H9 (cell line): ENCODE measurements at regions not wholly inside any gene's neighbourhood (a gene's known extent, or its start where the extent isn't known, plus 50 kb on each side); places are given as distances from the start of the nearest gene placed in this dataset.

Experiments used
- DNase-seq: peaks from one replicate; pipeline ENCODE4 v3.0.0-alpha.2; 2017
- H2AFZ ChIP-seq: one replicate; pipeline ENCODE4 v1.6.1; 2013; ENCODE audit warnings: mild to moderate bottlenecking, low read length, control low read depth, moderate library complexity
- H2AK5ac ChIP-seq: 2 replicates; pipeline ENCODE4 v1.6.1; 2013; ENCODE audit warnings: low read length, control low read depth, mixed read lengths; ENCODE audit not compliant: insufficient read length
- H2BK120ac ChIP-seq: one replicate; pipeline ENCODE4 v1.6.1; 2013; ENCODE audit warnings: low read depth, mild to moderate bottlenecking, low read length, control low read depth, inconsistent platforms; ENCODE audit not compliant: poor library complexity, severe bottlenecking
- H2BK12ac ChIP-seq: 2 replicates; pipeline ENCODE4 v1.6.1; 2013; ENCODE audit warnings: low read length, control low read depth, mixed read lengths, low read depth; ENCODE audit not compliant: insufficient read length
- H2BK15ac ChIP-seq: 2 replicates; pipeline ENCODE4 v1.6.1; 2013; ENCODE audit warnings: low read depth, low read length, control low read depth
- H2BK20ac ChIP-seq: one replicate; pipeline ENCODE4 v1.6.1; 2013; ENCODE audit warnings: low read depth, mild to moderate bottlenecking, low read length, control low read depth, inconsistent platforms; ENCODE audit not compliant: poor library complexity, severe bottlenecking
- H2BK5ac ChIP-seq: 2 replicates; pipeline ENCODE4 v1.6.1; 2013; ENCODE audit warnings: low read length, control low read depth, mixed read lengths; ENCODE audit not compliant: insufficient read length
- H3K14ac ChIP-seq: 2 replicates; pipeline ENCODE4 v1.6.1; 2013; ENCODE audit warnings: low read length, control low read depth; ENCODE audit not compliant: insufficient read depth
- H3K18ac ChIP-seq: 2 replicates; pipeline ENCODE4 v1.6.1; 2013; ENCODE audit warnings: low read depth, mild to moderate bottlenecking, mixed read lengths, low read length, control low read depth; ENCODE audit not compliant: insufficient read length
- H3K23ac ChIP-seq: 2 replicates; pipeline ENCODE4 v1.6.1; 2013; ENCODE audit warnings: low read length, control low read depth, mixed read lengths, low read depth; ENCODE audit not compliant: insufficient read length
- H3K23me2 ChIP-seq: 2 replicates; pipeline ENCODE4 v1.6.1; 2013; ENCODE audit warnings: low read depth, mild to moderate bottlenecking, mixed read lengths, low read length, control low read depth; ENCODE audit not compliant: insufficient read length, poor library complexity, severe bottlenecking
- H3K27ac ChIP-seq: 2 replicates; pipeline ENCODE4 v1.5.1; 2013; ENCODE audit warnings: low read length, control low read depth, mixed read lengths, low read depth; ENCODE audit not compliant: insufficient read length
- H3K27me3 ChIP-seq: 2 replicates; pipeline ENCODE4 v1.6.1; 2013; ENCODE audit warnings: low read length, control low read depth, inconsistent platforms; ENCODE audit not compliant: insufficient read depth
- H3K4ac ChIP-seq: 2 replicates; pipeline ENCODE4 v1.6.1; 2013; ENCODE audit warnings: low read depth, mild to moderate bottlenecking, control low read depth, inconsistent platforms, low read length, moderate library complexity
- H3K4me1 ChIP-seq: 2 replicates; pipeline ENCODE4 v1.6.1; 2013; ENCODE audit warnings: low read length, control low read depth, inconsistent platforms; ENCODE audit not compliant: insufficient read depth
- H3K4me2 ChIP-seq: 2 replicates; pipeline ENCODE4 v1.6.1; 2013; ENCODE audit warnings: low read length, control low read depth, mixed read lengths; ENCODE audit not compliant: insufficient read length, insufficient read depth
- H3K56ac ChIP-seq: 2 replicates; pipeline ENCODE4 v1.6.1; 2013; ENCODE audit warnings: low read depth, mild to moderate bottlenecking, mixed read lengths, low read length, control low read depth; ENCODE audit not compliant: insufficient read length
- H3K79me1 ChIP-seq: 2 replicates; pipeline ENCODE4 v1.6.1; 2013; ENCODE audit warnings: low read depth, mild to moderate bottlenecking, moderate library complexity, low read length, control low read depth, inconsistent platforms; ENCODE audit not compliant: insufficient read depth, poor library complexity, severe bottlenecking
- H3K79me2 ChIP-seq: 2 replicates; pipeline ENCODE4 v1.6.1; 2013; ENCODE audit warnings: low read length, control low read depth, inconsistent platforms; ENCODE audit not compliant: insufficient read depth
- H3K9ac ChIP-seq: 2 replicates; pipeline ENCODE4 v1.6.1; 2013; ENCODE audit warnings: low read length, control low read depth, mixed read lengths; ENCODE audit not compliant: insufficient read length; ENCODE audit errors: extremely low read depth
- H3K9me3 ChIP-seq: one replicate; pipeline ENCODE4 v1.6.1; 2013; ENCODE audit warnings: low read depth, low read length, inconsistent platforms; ENCODE audit not compliant: control insufficient read depth
- H3T11ph ChIP-seq: one replicate; pipeline ENCODE4 v1.6.1; 2013; ENCODE audit warnings: mild to moderate bottlenecking, low read length, control low read depth, inconsistent platforms
- H4K20me1 ChIP-seq: one replicate; pipeline ENCODE4 v1.6.1; 2013; ENCODE audit not compliant: control insufficient read depth, insufficient read length, insufficient read depth
- H4K5ac ChIP-seq: 2 replicates; pipeline ENCODE4 v1.6.1; 2013; ENCODE audit warnings: low read depth, mild to moderate bottlenecking, mixed read lengths, low read length, control low read depth; ENCODE audit not compliant: insufficient read length
- H4K8ac ChIP-seq: replicated peaks from 2 replicates; pipeline ENCODE4 v1.6.1; 2013; ENCODE audit warnings: low read length, control low read depth, mixed read lengths, low read depth; ENCODE audit not compliant: insufficient read length
- H4K91ac ChIP-seq: 2 replicates; pipeline ENCODE4 v1.6.1; 2013; ENCODE audit warnings: low read depth, mild to moderate bottlenecking, moderate library complexity, mixed read lengths, low read length, control low read depth; ENCODE audit not compliant: insufficient read length
- H3K27ac Mint-ChIP-seq, 3 experiments: 2 replicates in 2 of 3; 3 replicates in 1 of 3; pipeline ENCODE4 v1.8.0; 2020 to 2021; ENCODE audit warnings: mixed read lengths in 3 of 3, mild to moderate bottlenecking in 1 of 3, moderate library complexity in 1 of 3
- H3K27me3 Mint-ChIP-seq: 2 replicates; pipeline ENCODE4 v1.8.0; 2021; ENCODE audit warnings: low read depth, mild to moderate bottlenecking, moderate library complexity, mixed read lengths
- H3K36me3 Mint-ChIP-seq, 3 experiments: 2 replicates in 2 of 3; 3 replicates in 1 of 3; pipeline ENCODE4 v1.8.0; 2020 to 2021; ENCODE audit warnings: low read depth in 3 of 3, mixed read lengths in 3 of 3; ENCODE audit not compliant: insufficient read depth in 1 of 3
- H3K4me1 Mint-ChIP-seq, 2 experiments: 2 replicates each; pipeline ENCODE4 v1.8.0; 2020; ENCODE audit warnings: mixed read lengths in 2 of 2
- H3K4me3 Mint-ChIP-seq, 2 experiments: 2 replicates in 1 of 2; 3 replicates in 1 of 2; pipeline ENCODE4 v1.8.0; 2020 to 2021; ENCODE audit warnings: mild to moderate bottlenecking in 2 of 2, mixed read lengths in 2 of 2, moderate library complexity in 1 of 2
- H3K9me3 Mint-ChIP-seq, 2 experiments: 2 replicates in 1 of 2; 3 replicates in 1 of 2; pipeline ENCODE4 v1.8.0; 2020; ENCODE audit warnings: mild to moderate bottlenecking in 2 of 2, mixed read lengths in 2 of 2, moderate library complexity in 1 of 2
- CTCF ChIP-seq: fragments of 200-600 bp; sonication (generic); conservative IDR thresholded peaks from 3 replicates; pipeline ENCODE4 v1.8.0; 2021; ENCODE audit warnings: antibody characterized with exemption, mild to moderate bottlenecking
- WGBS: extraction: QIAGEN DNeasy Blood & Tissue Kit; methylation state at CpG from one replicate; pipeline ENCODE4 v1.1.7; 2013; ENCODE audit warnings: missing lambda C conversion rate, low lambda C conversion rate, mixed read lengths; ENCODE audit not compliant: insufficient read length; ENCODE audit errors: extremely low coverage; 5-methylcytosine and 5-hydroxymethylcytosine counted together

- H2BK120ac ChIP-seq = no peak overlapping the region
- peak; percentile 41 for DNase-seq
Measured at GRCh38 chr17:72056727-72057290, 64.0 kb upstream of the SOX9 start.

More at GRCh38 chr17:72056727-72057290, 64.0 kb upstream of the SOX9 start:
- Mint-ChIP-seq H3K36me3 (no peaks in the 10 kb centered on the region), H3K27me3 (peaks cover 4% of the 10 kb centered on the region; the same call in 1 of the 2 replicates), H3K27ac (no peak overlapping the region), H3K9me3 (no peaks in the 10 kb centered on the region), H3K4me1 (peaks cover 18 to 20% of the 10 kb centered on the region in 2 experiments), H3K4me3 (no peak overlapping the region)
- Histone ChIP-seq H3K18ac (no peak overlapping the region), H2BK15ac (no peak overlapping the region), H2AK5ac (no peak overlapping the region), H3T11ph (no peak overlapping the region), H2BK20ac (no peak overlapping the region), H3K4me2 (no peak overlapping the region), H4K5ac (no peak overlapping the region), H3K9me3 (no peaks in the 10 kb centered on the region), H2AFZ (no peak overlapping the region), H2BK12ac (no peak overlapping the region), H4K8ac (no peak overlapping the region), H3K23ac (no peak overlapping the region), H3K79me2 (no peaks in the 10 kb centered on the region), H4K20me1 (no peaks in the 10 kb centered on the region), H3K4ac (no peak overlapping the region), H3K56ac (no peak overlapping the region), H4K91ac (no peak overlapping the region), H3K27ac (no peak overlapping the region), H3K4me1 (no peaks in the 10 kb centered on the region; the same call in 1 of the 2 replicates), H3K79me1 (no peaks in the 10 kb centered on the region), H3K23me2 (no peaks in the 10 kb centered on the region), H3K27me3 (no peaks in the 10 kb centered on the region), H3K14ac (no peak overlapping the region), H3K9ac (no peak overlapping the region), H2BK5ac (no peak overlapping the region)
- WGBS = no CpG with 5 or more reads among the region's 3 CpGs
- no peak; the same call in 2 of the 3 replicates for TF ChIP-seq CTCF
